Liver (tissue), 3 donors: ENCODE measurements at regions not wholly inside any gene's neighbourhood (a gene's known extent, or its start where the extent isn't known, plus 50 kb on each side); places are given as distances from the start of the nearest gene placed in this dataset.
"Not testable (repeated sequence)": the region's sequence is repeated elsewhere in the genome, so short reads cannot be mapped to it uniquely, and the experiment has no call there.

Source experiments
- HNF4A ChIP-seq, 2 donors: conservative IDR thresholded peaks; 2 replicates each; pipeline ENCODE4 v1.6.1; 2016; ENCODE audit warnings: antibody characterized with exemption in 2 of 2, mild to moderate bottlenecking in 2 of 2
- HNF4G ChIP-seq: IDR thresholded peaks from 2 replicates; pipeline ENCODE4 v1.6.1; 2016; ENCODE audit warnings: antibody characterized with exemption
- SP1 ChIP-seq: IDR thresholded peaks from 2 replicates; pipeline ENCODE4 v1.6.1; 2018; ENCODE audit warnings: antibody characterized with exemption, mild to moderate bottlenecking
- TF ChIP-seq, protein P1 (sequence below): fragments of 150-350 bp; IDR thresholded peaks from 2 replicates; pipeline ENCODE4 v1.5.1; 2017; ENCODE audit warnings: improper control_type of control experiment, low read depth, low read length; ENCODE audit not compliant: missing input control
- TF ChIP-seq, protein P2 (sequence below): IDR thresholded peaks from 2 replicates; pipeline ENCODE4 v1.6.1; 2016; ENCODE audit warnings: antibody characterized with exemption
- TF ChIP-seq, protein P3 (sequence below): IDR thresholded peaks from 2 replicates; pipeline ENCODE4 v1.6.1; 2016; ENCODE audit warnings: antibody characterized with exemption
- donor health status: healthy.
- donor health status: healthy.

DNA sequence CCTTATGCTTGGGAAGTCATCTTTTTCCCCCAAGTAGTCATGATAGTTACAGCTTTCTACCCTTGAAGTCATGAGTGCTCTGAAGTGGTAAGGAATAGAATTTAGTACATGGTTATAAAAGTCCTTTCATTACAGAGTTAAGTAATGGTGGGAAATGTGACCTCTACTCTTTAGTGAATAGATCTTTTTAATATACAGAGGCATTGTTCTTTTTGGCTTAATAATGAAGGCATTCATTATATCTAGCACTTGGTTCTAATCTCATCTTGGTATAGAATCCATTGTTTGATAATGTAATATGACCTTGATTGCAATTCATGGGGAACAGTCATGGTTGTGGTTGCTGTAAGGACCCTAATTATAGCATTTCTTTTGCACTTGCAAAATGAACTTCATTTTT lies 125.0 kb upstream of the PRSS12 start:
- TF ChIP-seq, protein P1, sequence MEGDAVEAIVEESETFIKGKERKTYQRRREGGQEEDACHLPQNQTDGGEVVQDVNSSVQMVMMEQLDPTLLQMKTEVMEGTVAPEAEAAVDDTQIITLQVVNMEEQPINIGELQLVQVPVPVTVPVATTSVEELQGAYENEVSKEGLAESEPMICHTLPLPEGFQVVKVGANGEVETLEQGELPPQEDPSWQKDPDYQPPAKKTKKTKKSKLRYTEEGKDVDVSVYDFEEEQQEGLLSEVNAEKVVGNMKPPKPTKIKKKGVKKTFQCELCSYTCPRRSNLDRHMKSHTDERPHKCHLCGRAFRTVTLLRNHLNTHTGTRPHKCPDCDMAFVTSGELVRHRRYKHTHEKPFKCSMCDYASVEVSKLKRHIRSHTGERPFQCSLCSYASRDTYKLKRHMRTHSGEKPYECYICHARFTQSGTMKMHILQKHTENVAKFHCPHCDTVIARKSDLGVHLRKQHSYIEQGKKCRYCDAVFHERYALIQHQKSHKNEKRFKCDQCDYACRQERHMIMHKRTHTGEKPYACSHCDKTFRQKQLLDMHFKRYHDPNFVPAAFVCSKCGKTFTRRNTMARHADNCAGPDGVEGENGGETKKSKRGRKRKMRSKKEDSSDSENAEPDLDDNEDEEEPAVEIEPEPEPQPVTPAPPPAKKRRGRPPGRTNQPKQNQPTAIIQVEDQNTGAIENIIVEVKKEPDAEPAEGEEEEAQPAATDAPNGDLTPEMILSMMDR: not testable (repeated sequence)
- TF ChIP-seq, protein P2, sequence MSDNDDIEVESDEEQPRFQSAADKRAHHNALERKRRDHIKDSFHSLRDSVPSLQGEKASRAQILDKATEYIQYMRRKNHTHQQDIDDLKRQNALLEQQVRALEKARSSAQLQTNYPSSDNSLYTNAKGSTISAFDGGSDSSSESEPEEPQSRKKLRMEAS: not testable (repeated sequence)
- TF ChIP-seq SP1; HNF4G; HNF4A (conservative IDR thresholded peaks at IDR 0.05): not testable (repeated sequence)
- TF ChIP-seq, protein P3, sequence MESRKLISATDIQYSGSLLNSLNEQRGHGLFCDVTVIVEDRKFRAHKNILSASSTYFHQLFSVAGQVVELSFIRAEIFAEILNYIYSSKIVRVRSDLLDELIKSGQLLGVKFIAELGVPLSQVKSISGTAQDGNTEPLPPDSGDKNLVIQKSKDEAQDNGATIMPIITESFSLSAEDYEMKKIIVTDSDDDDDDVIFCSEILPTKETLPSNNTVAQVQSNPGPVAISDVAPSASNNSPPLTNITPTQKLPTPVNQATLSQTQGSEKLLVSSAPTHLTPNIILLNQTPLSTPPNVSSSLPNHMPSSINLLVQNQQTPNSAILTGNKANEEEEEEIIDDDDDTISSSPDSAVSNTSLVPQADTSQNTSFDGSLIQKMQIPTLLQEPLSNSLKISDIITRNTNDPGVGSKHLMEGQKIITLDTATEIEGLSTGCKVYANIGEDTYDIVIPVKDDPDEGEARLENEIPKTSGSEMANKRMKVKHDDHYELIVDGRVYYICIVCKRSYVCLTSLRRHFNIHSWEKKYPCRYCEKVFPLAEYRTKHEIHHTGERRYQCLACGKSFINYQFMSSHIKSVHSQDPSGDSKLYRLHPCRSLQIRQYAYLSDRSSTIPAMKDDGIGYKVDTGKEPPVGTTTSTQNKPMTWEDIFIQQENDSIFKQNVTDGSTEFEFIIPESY: not testable (repeated sequence)
